HepG2 (cell line): ENCODE measurements at regions not wholly inside any gene's neighbourhood (a gene's known extent, or its start where the extent isn't known, plus 50 kb on each side); places are given as distances from the start of the nearest gene placed in this dataset.

Source experiments
- ATAC-seq: fragments of 200-7000 bp; cut with Tn5 transposase; 3 replicates; pipeline ENCODE4 v1.9.1; 2020; ENCODE audit warnings: mild to moderate bottlenecking, moderate library complexity
- BruUV-seq: library from RNA; stranded (reverse); fragments of 400-500 nt; replicated peaks from 2 replicates; lab custom pipeline; 2021; lab: Mats Ljungman, UMichigan
- CTCF ChIA-PET: fragments of 300-600 bp; formaldehyde crosslinking; extraction: SDS; loops from one replicate; lab custom pipeline; 2021; ENCODE audit warnings: low total read pairs, inconsistent platforms, low intra/inter-chr PET ratio; lab: Yijun Ruan, JAX
- POLR2A ChIA-PET: fragments of 350-600 bp; sonication (Branson Sonifier 250); formaldehyde crosslinking; loops from one replicate; lab custom pipeline; 2020; ENCODE audit warnings: antibody characterized with exemption, inconsistent platforms; lab: Yijun Ruan, JAX
- DNase-seq: peaks from one replicate; pipeline ENCODE4 v3.0.0-alpha.2; 2015; ENCODE audit warnings: low spot score
- FAIRE-seq: peaks from 3 replicates; lab custom pipeline; 2011; peaks lifted over from hg19 to GRCh38; lab: Jason Lieb, UNC
- H2AFZ ChIP-seq: one replicate; pipeline ENCODE4 v1.6.1; 2011; ENCODE audit warnings: low read length, inconsistent platforms
- H3K27ac ChIP-seq: fragments of 300-600 bp; 3 replicates; pipeline ENCODE4 v1.8.0; 2011; ENCODE audit warnings: mixed run types, mild to moderate bottlenecking, mixed read lengths, low read length, inconsistent platforms; ENCODE audit not compliant: insufficient read depth; ENCODE audit errors: extremely low read length
- H3K27me3 ChIP-seq, 2 experiments: fragments of 200-600 bp in 1 of 2; 2 replicates in 1 of 2; 3 replicates in 1 of 2; pipeline versions ENCODE4 v1.6.0 to v1.8.0; 2011; ENCODE audit warnings: low read length in 2 of 2, mild to moderate bottlenecking in 2 of 2, moderate library complexity in 2 of 2, inconsistent platforms in 1 of 2; ENCODE audit not compliant: insufficient read depth in 2 of 2, control insufficient read depth in 1 of 2
- H3K36me3 ChIP-seq, 2 experiments: fragments of 200-600 bp in 1 of 2; replicated peaks in 1 of 2; 2 replicates in 1 of 2; 3 replicates in 1 of 2; pipeline versions ENCODE4 v1.5.1 to v1.8.0; 2011; ENCODE audit warnings: low read length in 2 of 2, inconsistent platforms in 1 of 2; ENCODE audit not compliant: insufficient read depth in 2 of 2, control insufficient read depth in 1 of 2
- H3K4me1 ChIP-seq: 2 replicates; pipeline ENCODE4 v1.5.1; 2012; ENCODE audit warnings: low read length, inconsistent platforms; ENCODE audit not compliant: insufficient read depth
- H3K4me2 ChIP-seq: 2 replicates; pipeline ENCODE4 v1.6.0; 2011; ENCODE audit warnings: low read depth, low read length, inconsistent platforms
- H3K4me3 ChIP-seq, 3 experiments: fragments of 200-600 bp in 1 of 3; sonication (generic), shearing (Covaris generic) in 1 of 3; replicated peaks in 1 of 3; 2 replicates each; pipeline ENCODE4 v1.5.1; 2011 to 2016; ENCODE audit warnings: low read length in 3 of 3, inconsistent platforms in 2 of 3, low read depth in 2 of 3, mild to moderate bottlenecking in 2 of 3, control low read depth in 1 of 3, mixed read lengths in 1 of 3; ENCODE audit not compliant: insufficient read depth in 1 of 3
- H3K79me2 ChIP-seq: one replicate; pipeline ENCODE4 v1.6.1; 2011; ENCODE audit warnings: low read length, inconsistent platforms; ENCODE audit not compliant: insufficient read depth
- H3K9ac ChIP-seq: 2 replicates; pipeline ENCODE4 v1.6.0; 2011; ENCODE audit warnings: mild to moderate bottlenecking, low read depth, low read length, inconsistent platforms; ENCODE audit not compliant: insufficient read depth
- H3K9me3 ChIP-seq: 2 replicates; pipeline ENCODE4 v1.5.1; 2012; ENCODE audit warnings: mild to moderate bottlenecking, low read length
- H4K20me1 ChIP-seq: 2 replicates; pipeline ENCODE4 v1.6.0; 2011; ENCODE audit warnings: inconsistent platforms, mild to moderate bottlenecking, low read length, moderate library complexity; ENCODE audit not compliant: insufficient read depth
- ARNT2 ChIP-seq: sonication (generic); formaldehyde crosslinking; IDR thresholded peaks from 2 replicates; pipeline ENCODE4 v1.8.0; 2022; ENCODE audit warnings: mild to moderate bottlenecking, low read depth, missing genetic modification reagents, moderate library complexity
- CTCF ChIP-seq: sonication (generic); formaldehyde crosslinking; IDR thresholded peaks from 2 replicates; pipeline ENCODE4 v1.5.0; 2020; ENCODE audit warnings: mild to moderate bottlenecking, missing genetic modification reagents, moderate library complexity
- KDM5A ChIP-seq: fragments of 200-600 bp; sonication (generic); IDR thresholded peaks from 2 replicates; pipeline ENCODE4 v1.7.0; 2018; ENCODE audit warnings: antibody characterized with exemption, mild to moderate bottlenecking, low read length, borderline replicate concordance
- SAP130 ChIP-seq: IDR thresholded peaks from 2 replicates; pipeline ENCODE4 v1.6.1; 2016; ENCODE audit warnings: low read depth
- TMF1 ChIP-seq: sonication (generic); formaldehyde crosslinking; IDR thresholded peaks from 2 replicates; pipeline ENCODE4 v1.8.1; 2022; ENCODE audit warnings: low read depth, missing genetic modification reagents
- ZSCAN21 ChIP-seq: sonication (generic); formaldehyde crosslinking; IDR thresholded peaks from 2 replicates; pipeline ENCODE4 v1.8.0; 2022; ENCODE audit warnings: mild to moderate bottlenecking, missing genetic modification reagents, moderate library complexity, borderline replicate concordance
- WGBS: methylation state at CpG from one replicate; pipeline ENCODE4 v1.1.6; 2017; ENCODE audit warnings: low lambda C conversion rate; 5-methylcytosine and 5-hydroxymethylcytosine counted together
- in situ Hi-C: cut with HindIII; loops from 2 replicates; pipeline ENCODE4 v1.10.0; 2017; ENCODE audit warnings: low pct_unique_long_range_greater_than_20kb; ENCODE audit not compliant: extremely low pct_ligation_motif_present
- intact Hi-C: fragments of 100-400 bp; cut with micrococcal nuclease; formaldehyde crosslinking; loops from one replicate; pipeline ENCODE4 v1.10.0; 2022; ENCODE audit not compliant: unreplicated experiment
- TF ChIP-seq, protein P1 (sequence below): IDR thresholded peaks from 2 replicates; pipeline ENCODE4 v1.6.1; 2016; ENCODE audit warnings: low read depth, borderline replicate concordance
- TF ChIP-seq, protein P2 (sequence below): IDR thresholded peaks from 2 replicates; pipeline ENCODE4 v1.6.1; 2018; ENCODE audit warnings: missing genetic modification reagents

DNA sequence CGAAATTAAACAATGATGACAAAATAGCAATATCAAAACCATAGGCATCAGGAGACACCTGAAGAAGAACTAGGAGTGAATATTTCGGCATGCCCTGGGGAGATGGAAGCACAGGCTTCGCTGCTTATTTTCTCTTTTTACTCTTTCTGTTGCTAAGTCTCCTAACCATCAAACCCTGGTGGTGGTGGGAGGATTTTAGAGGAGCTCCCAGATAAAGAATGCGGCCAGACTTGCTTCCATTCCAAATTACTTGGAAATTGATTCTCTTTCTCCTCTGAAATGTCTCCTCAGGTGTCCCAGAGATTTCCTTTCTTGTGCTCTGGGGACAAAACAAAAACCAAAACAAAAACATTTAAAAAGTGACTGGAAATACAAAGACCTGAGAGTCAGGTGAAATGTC is 243.0 kb downstream of the KBTBD8 start:
- FAIRE-seq (no peak), DNase-seq (no peak)
- in situ Hi-C loops: no loop called here

More for the DNA sequence above, 243.0 kb downstream of the KBTBD8 start:
- Histone ChIP-seq H3K4me2 (no peak overlapping the region), H3K27me3 (peaks cover 0 to 7% of the 10 kb centered on the region in 2 experiments; a peak in 1 of 5 replicates), H3K4me3 (no peak overlapping the region), H3K36me3 (no peaks in the 10 kb centered on the region), H3K9ac (no peak overlapping the region), H3K9me3 (no peaks in the 10 kb centered on the region)
- CTCF ChIA-PET: no interaction called here
- TF ChIP-seq, protein P1, sequence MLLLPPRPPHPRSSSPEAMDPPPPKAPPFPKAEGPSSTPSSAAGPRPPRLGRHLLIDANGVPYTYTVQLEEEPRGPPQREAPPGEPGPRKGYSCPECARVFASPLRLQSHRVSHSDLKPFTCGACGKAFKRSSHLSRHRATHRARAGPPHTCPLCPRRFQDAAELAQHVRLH (CRISPR knock-in tag): no peak
- TF ChIP-seq SAP130 (CRISPR knock-in tag): no peak
- TF ChIP-seq KDM5A: no peak
- TF ChIP-seq, protein P2, sequence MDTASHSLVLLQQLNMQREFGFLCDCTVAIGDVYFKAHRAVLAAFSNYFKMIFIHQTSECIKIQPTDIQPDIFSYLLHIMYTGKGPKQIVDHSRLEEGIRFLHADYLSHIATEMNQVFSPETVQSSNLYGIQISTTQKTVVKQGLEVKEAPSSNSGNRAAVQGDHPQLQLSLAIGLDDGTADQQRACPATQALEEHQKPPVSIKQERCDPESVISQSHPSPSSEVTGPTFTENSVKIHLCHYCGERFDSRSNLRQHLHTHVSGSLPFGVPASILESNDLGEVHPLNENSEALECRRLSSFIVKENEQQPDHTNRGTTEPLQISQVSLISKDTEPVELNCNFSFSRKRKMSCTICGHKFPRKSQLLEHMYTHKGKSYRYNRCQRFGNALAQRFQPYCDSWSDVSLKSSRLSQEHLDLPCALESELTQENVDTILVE (CRISPR knock-in tag): no peak
- no peak for TF ChIP-seq ZSCAN21 (CRISPR knock-in tag)
- TF ChIP-seq CTCF (CRISPR knock-in tag): no peak
- no peak for TF ChIP-seq TMF1
- no peak for TF ChIP-seq ARNT2 (CRISPR knock-in tag)
- TF ChIP-seq, all 625 proteins: peak for 0
- no peaks in the 10 kb centered on the region for H3K79me2 ChIP-seq
- POLR2A ChIA-PET: no interaction called here
- no peaks in the 10 kb centered on the region for H4K20me1 ChIP-seq
- intact Hi-C loops: no loop called here
- whole genome bisulfite sequencing: 23% methylated on average over 4 of the region's 4 CpGs
- H3K4me1 ChIP-seq: no peaks in the 10 kb centered on the region
- H3K27ac ChIP-seq: no peak overlapping the region
- H2AFZ ChIP-seq: no peak overlapping the region
- no TSS peak for BruUV-seq
- no peak for ATAC-seq
